WI38 (cell line): ENCODE measurements at regions not wholly inside any gene's neighbourhood (a gene's known extent, or its start where the extent isn't known, plus 50 kb on each side); places are given as distances from the start of the nearest gene placed in this dataset.

Experiments
- H3K4me3 ChIP-seq: 2 replicates; pipeline ENCODE4 v1.5.1; 2011; ENCODE audit warnings: low read depth, mild to moderate bottlenecking, control low read depth, low read length
- CTCF ChIP-seq: IDR thresholded peaks from 2 replicates; pipeline ENCODE4 v1.5.1; 2012; ENCODE audit warnings: low read depth, mild to moderate bottlenecking, control low read depth, low read length

GRCh38 chr5:107072440-107072839 lies 598.3 kb downstream of the EFNA5 start:
- TF ChIP-seq CTCF = no peak
- H3K4me3 ChIP-seq = no peak overlapping the region

- TF ChIP-seq CTCF = no peak
- no peak overlapping the region for H3K4me3 ChIP-seq
Measured at GRCh38 chr5:107068782-107069181, 602.0 kb downstream of the EFNA5 start.

- H3K4me3 ChIP-seq = no peak overlapping the region
- no peak for TF ChIP-seq CTCF
Measured at GRCh38 chr5:107067395-107067794, 603.3 kb downstream of the EFNA5 start.

GRCh38 chr5:107063511-107063910 lies 607.2 kb downstream of the EFNA5 start:
- H3K4me3 ChIP-seq = no peak overlapping the region
- no peak for TF ChIP-seq CTCF

- no peak for TF ChIP-seq CTCF
- H3K4me3 ChIP-seq = no peak overlapping the region
Measured at GRCh38 chr5:107058803-107059202, 611.9 kb downstream of the EFNA5 start.

GRCh38 chr5:107058235-107058634 lies 612.5 kb downstream of the EFNA5 start:
- H3K4me3 ChIP-seq = no peak overlapping the region
- no peak for TF ChIP-seq CTCF

GRCh38 chr5:107056278-107056677 lies 614.5 kb downstream of the EFNA5 start:
- no peak for TF ChIP-seq CTCF

More at GRCh38 chr5:107056278-107056677, 614.5 kb downstream of the EFNA5 start:
- H3K4me3 ChIP-seq = no peak overlapping the region
